Astrocyte of the cerebellum (primary cell): ENCODE measurements at regions not wholly inside any gene's neighbourhood (a gene's known extent, or its start where the extent isn't known, plus 50 kb on each side); places are given as distances from the start of the nearest gene placed in this dataset.

ENCODE experiments used
- DNase-seq: peaks from one replicate; pipeline ENCODE4 v3.0.0-alpha.2; 2011; ENCODE audit warnings: low read depth
- H3K4me3 ChIP-seq: 2 replicates; pipeline ENCODE4 v1.5.1; 2011; ENCODE audit warnings: mild to moderate bottlenecking, low read depth, low read length, moderate library complexity
- CTCF ChIP-seq: IDR thresholded peaks from 2 replicates; pipeline ENCODE4 v1.5.1; 2012; ENCODE audit warnings: low read length, low read depth, moderate library complexity, mild to moderate bottlenecking; ENCODE audit errors: missing control alignments
- in situ Hi-C: cut with HindIII; loops from 2 replicates; pipeline ENCODE4 v1.10.0; 2017; ENCODE audit warnings: low sequenced_read_pairs

GRCh38 chr2:187715590-187715989, 161.4 kb upstream of the TFPI start:
- no peak for TF ChIP-seq CTCF
- in situ Hi-C loops: no loop called here
- no peak for DNase-seq
- no peak overlapping the region for H3K4me3 ChIP-seq

GRCh38 chr2:187716301-187716700, 162.1 kb upstream of the TFPI start:
- no peak for DNase-seq
- in situ Hi-C loops: no loop called here
- H3K4me3 ChIP-seq: no peak overlapping the region
- TF ChIP-seq CTCF: no peak

GRCh38 chr2:187718092-187718491, 163.9 kb upstream of the TFPI start:
- in situ Hi-C loops: no loop called here
- no peak for TF ChIP-seq CTCF

GRCh38 chr2:187719510-187719909, 165.3 kb upstream of the TFPI start:
- in situ Hi-C loops: no loop called here
- no peak for DNase-seq
- no peak overlapping the region for H3K4me3 ChIP-seq
- no peak for TF ChIP-seq CTCF

More at GRCh38 chr2:187718092-187718491, 163.9 kb upstream of the TFPI start:
- DNase-seq: no peak
- H3K4me3 ChIP-seq: no peak overlapping the region

GRCh38 chr2:187748958-187749357, 194.7 kb upstream of the TFPI start:
- no peak for TF ChIP-seq CTCF
- DNase-seq: no peak
- in situ Hi-C loops: no loop called here
- no peak overlapping the region for H3K4me3 ChIP-seq

- TF ChIP-seq CTCF: no peak
- H3K4me3 ChIP-seq: no peak overlapping the region
- DNase-seq: no peak
- in situ Hi-C loops: no loop called here
Observed at GRCh38 chr2:187749804-187750431, 195.7 kb upstream of the TFPI start.

- no peak for DNase-seq
- no peak for TF ChIP-seq CTCF
- in situ Hi-C loops: no loop called here
- H3K4me3 ChIP-seq: no peak overlapping the region
Observed at GRCh38 chr2:187768995-187769394, 214.8 kb upstream of the TFPI start.
